ENCODE measurements at regions not wholly inside any gene's neighbourhood (a gene's known extent, or its start where the extent isn't known, plus 50 kb on each side); places are given as distances from the start of the nearest gene placed in this dataset.

DNA sequence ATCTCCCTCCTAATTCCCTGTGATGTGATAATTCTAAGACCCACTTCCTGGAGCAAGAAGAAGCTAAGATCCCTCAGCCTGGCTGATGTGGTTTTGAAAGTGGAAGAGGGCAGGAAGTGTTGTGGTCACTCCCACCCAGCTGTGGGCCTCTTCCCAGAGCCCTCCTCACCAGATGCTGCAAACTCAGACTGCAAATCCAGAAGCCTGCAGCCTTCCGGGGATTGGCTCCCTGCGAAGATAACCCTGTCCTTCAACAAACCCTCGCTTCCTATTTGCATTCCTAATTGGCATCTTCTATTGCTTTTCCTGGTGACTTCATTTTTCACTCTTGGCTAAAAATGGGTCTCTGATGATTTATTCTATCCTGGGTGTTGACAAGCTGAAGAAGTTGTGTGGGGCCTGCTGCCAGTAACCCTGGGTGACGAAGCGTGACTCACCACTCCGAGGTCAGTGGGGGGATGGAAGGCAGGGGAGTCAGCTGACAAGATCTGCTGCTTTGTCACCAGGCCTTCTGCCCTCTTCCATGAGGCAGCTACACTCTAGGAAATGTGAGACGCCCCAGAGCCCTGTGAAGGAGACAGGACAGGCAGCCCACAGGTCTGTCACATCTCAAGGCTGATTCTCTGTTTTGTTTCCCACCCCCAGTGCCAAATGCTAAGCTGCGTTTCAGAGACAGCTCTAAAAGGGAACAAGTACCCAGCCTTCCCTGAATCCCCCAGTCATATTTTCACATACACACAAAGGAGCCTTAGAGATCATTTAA, 99.7 kb upstream of the LIPC start (continued):
- TF ChIP-seq ZNF160 (CRISPR knock-in tag; IDR thresholded peaks at IDR 0.05) (no peak), KLF11 (CRISPR knock-in tag; IDR thresholded peaks at IDR 0.05) (no peak), SNRNP70 (IDR thresholded peaks at IDR 0.05; ENCODE audit: low read depth, low read length) (no peak), TCF12 (IDR thresholded peaks at IDR 0.05) (no peak), TCF12 (CRISPR knock-in tag; IDR thresholded peaks at IDR 0.05) (no peak), ELF4 (CRISPR knock-in tag; IDR thresholded peaks at IDR 0.05; ENCODE audit: borderline replicate concordance) (no peak), NPAS2 (CRISPR knock-in tag; IDR thresholded peaks at IDR 0.05; ENCODE audit: borderline replicate concordance) (no peak), TMF1 (CRISPR knock-in tag; IDR thresholded peaks at IDR 0.05; ENCODE audit: low read depth) (no peak), PHF21A (CRISPR knock-in tag; IDR thresholded peaks at IDR 0.05) (no peak), SMAD9 (CRISPR knock-in tag; IDR thresholded peaks at IDR 0.05) (no peak), FIP1L1 (IDR thresholded peaks at IDR 0.05; ENCODE audit: borderline replicate concordance, insufficient read depth, low read depth, low read length) (no peak), ZNF446 (CRISPR knock-in tag; IDR thresholded peaks at IDR 0.05) (no peak), ZNF235 (CRISPR knock-in tag; IDR thresholded peaks at IDR 0.05; ENCODE audit: borderline replicate concordance) (no peak)
- TF ChIP-seq, protein P1, sequence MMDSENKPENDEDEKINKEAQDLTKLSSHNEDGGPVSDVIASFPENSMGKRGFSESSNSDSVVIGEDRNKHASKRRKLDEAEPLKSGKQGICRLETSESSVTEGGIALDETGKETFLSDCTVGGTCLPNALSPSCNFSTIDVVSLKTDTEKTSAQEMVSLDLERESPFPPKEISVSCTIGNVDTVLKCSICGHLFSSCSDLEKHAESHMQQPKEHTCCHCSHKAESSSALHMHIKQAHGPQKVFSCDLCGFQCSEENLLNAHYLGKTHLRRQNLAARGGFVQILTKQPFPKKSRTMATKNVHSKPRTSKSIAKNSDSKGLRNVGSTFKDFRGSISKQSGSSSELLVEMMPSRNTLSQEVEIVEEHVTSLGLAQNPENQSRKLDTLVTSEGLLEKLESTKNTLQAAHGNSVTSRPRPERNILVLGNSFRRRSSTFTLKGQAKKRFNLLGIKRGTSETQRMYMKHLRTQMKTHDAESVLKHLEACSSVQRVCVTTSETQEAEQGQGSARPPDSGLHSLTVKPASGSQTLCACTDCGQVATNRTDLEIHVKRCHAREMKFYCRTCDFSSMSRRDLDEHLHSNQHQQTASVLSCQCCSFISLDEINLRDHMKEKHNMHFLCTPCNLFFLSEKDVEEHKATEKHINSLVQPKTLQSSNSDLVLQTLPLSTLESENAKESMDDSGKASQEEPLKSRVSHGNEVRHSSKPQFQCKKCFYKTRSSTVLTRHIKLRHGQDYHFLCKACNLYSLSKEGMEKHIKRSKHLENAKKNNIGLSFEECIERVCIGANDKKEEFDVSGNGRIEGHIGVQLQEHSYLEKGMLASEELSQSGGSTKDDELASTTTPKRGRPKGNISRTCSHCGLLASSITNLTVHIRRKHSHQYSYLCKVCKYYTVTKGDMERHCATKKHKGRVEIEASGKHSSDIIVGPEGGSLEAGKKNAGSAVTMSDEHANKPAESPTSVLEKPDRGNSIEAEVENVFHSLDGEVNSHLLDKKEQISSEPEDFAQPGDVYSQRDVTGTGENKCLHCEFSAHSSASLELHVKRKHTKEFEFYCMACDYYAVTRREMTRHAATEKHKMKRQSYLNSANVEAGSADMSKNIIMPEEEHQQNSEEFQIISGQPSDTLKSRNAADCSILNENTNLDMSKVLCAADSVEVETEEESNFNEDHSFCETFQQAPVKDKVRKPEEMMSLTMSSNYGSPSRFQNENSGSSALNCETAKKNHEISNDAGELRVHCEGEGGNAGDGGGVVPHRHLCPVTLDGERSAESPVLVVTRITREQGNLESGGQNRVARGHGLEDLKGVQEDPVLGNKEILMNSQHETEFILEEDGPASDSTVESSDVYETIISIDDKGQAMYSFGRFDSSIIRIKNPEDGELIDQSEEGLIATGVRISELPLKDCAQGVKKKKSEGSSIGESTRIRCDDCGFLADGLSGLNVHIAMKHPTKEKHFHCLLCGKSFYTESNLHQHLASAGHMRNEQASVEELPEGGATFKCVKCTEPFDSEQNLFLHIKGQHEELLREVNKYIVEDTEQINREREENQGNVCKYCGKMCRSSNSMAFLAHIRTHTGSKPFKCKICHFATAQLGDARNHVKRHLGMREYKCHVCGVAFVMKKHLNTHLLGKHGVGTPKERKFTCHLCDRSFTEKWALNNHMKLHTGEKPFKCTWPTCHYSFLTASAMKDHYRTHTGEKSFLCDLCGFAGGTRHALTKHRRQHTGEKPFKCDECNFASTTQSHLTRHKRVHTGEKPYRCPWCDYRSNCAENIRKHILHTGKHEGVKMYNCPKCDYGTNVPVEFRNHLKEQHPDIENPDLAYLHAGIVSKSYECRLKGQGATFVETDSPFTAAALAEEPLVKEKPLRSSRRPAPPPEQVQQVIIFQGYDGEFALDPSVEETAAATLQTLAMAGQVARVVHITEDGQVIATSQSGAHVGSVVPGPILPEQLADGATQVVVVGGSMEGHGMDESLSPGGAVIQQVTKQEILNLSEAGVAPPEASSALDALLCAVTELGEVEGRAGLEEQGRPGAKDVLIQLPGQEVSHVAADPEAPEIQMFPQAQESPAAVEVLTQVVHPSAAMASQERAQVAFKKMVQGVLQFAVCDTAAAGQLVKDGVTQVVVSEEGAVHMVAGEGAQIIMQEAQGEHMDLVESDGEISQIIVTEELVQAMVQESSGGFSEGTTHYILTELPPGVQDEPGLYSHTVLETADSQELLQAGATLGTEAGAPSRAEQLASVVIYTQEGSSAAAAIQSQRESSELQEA (CRISPR knock-in tag; IDR thresholded peaks at IDR 0.05; ENCODE audit: not compliant biosample characterization) = no peak
- TF ChIP-seq, protein P2, sequence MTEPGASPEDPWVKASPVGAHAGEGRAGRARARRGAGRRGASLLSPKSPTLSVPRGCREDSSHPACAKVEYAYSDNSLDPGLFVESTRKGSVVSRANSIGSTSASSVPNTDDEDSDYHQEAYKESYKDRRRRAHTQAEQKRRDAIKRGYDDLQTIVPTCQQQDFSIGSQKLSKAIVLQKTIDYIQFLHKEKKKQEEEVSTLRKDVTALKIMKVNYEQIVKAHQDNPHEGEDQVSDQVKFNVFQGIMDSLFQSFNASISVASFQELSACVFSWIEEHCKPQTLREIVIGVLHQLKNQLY (CRISPR knock-in tag; IDR thresholded peaks at IDR 0.05) = peak; percentile 43; the same call in 1 of the 2 replicates
- TF ChIP-seq, protein P3, sequence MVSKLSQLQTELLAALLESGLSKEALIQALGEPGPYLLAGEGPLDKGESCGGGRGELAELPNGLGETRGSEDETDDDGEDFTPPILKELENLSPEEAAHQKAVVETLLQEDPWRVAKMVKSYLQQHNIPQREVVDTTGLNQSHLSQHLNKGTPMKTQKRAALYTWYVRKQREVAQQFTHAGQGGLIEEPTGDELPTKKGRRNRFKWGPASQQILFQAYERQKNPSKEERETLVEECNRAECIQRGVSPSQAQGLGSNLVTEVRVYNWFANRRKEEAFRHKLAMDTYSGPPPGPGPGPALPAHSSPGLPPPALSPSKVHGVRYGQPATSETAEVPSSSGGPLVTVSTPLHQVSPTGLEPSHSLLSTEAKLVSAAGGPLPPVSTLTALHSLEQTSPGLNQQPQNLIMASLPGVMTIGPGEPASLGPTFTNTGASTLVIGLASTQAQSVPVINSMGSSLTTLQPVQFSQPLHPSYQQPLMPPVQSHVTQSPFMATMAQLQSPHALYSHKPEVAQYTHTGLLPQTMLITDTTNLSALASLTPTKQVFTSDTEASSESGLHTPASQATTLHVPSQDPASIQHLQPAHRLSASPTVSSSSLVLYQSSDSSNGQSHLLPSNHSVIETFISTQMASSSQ (IDR thresholded peaks at IDR 0.05; ENCODE audit: low read depth) = 0 out of 2 replicates have a peak, but pooled peaks have one; percentile 19
- TF ChIP-seq, protein P3 (CRISPR knock-in tag; IDR thresholded peaks at IDR 0.05; ENCODE audit: borderline replicate concordance) = no peak
